PC-9 (cell line): ENCODE measurements at regions not wholly inside any gene's neighbourhood (a gene's known extent, or its start where the extent isn't known, plus 50 kb on each side); places are given as distances from the start of the nearest gene placed in this dataset.
A peak's percentile ranks its signal among the peaks of the same experiment; 100 is the strongest.

Experiments used
- BruUV-seq: library from RNA; stranded (reverse); fragments of 400-500 nt; replicated peaks from 2 replicates; lab custom pipeline; 2021; lab: Mats Ljungman, UMichigan
- CTCF ChIA-PET: fragments of 300-600 bp; sonication (Branson Sonifier 250); formaldehyde crosslinking; loops from one replicate; lab custom pipeline; 2022; ENCODE audit warnings: antibody characterized with exemption; lab: Charles Lee
- POLR2A ChIA-PET: fragments of 300-600 bp; sonication (Branson Sonifier 250); formaldehyde crosslinking; loops from one replicate; lab custom pipeline; 2022; ENCODE audit warnings: antibody characterized with exemption; ENCODE audit not compliant: unreplicated experiment; lab: Charles Lee
- DNase-seq, 2 experiments: peaks; one replicate each; pipeline versions ENCODE4 v3.0.0 to v3.0.0-alpha.2; 2015 to 2022; ENCODE audit warnings: mixed read lengths in 1 of 2
- H2AFZ ChIP-seq: fragments of 200-600 bp; sonication (generic); 2 replicates; pipeline ENCODE4 v1.8.1; 2017; ENCODE audit warnings: antibody characterized with exemption
- H3F3A ChIP-seq: fragments of 200-600 bp; sonication (generic); 2 replicates; pipeline ENCODE4 v1.8.1; 2017; ENCODE audit warnings: antibody characterized with exemption, mild to moderate bottlenecking, low read depth; ENCODE audit not compliant: insufficient read depth
- H3K27ac ChIP-seq: fragments of 200-600 bp; sonication (generic); 2 replicates; pipeline ENCODE4 v1.6.1; 2016; ENCODE audit warnings: mixed run types
- H3K27me3 ChIP-seq: fragments of 200-600 bp; sonication (generic); 2 replicates; pipeline ENCODE4 v1.6.1; 2016; ENCODE audit warnings: low read depth, mixed run types; ENCODE audit not compliant: insufficient read depth
- H3K36me3 ChIP-seq: fragments of 200-600 bp; sonication (generic); 2 replicates; pipeline ENCODE4 v1.6.1; 2016; ENCODE audit warnings: low read depth, mixed run types
- H3K4me1 ChIP-seq: fragments of 200-600 bp; sonication (generic); replicated peaks from 2 replicates; pipeline ENCODE4 v1.6.1; 2016; ENCODE audit warnings: mixed run types; ENCODE audit not compliant: insufficient read depth
- H3K4me2 ChIP-seq: fragments of 200-600 bp; sonication (generic); 2 replicates; pipeline ENCODE4 v1.6.1; 2017; ENCODE audit warnings: mixed run types
- H3K4me3 ChIP-seq: fragments of 200-600 bp; sonication (generic); 2 replicates; pipeline ENCODE4 v1.6.1; 2016; ENCODE audit warnings: mixed run types
- H3K79me2 ChIP-seq: fragments of 200-600 bp; sonication (generic); 2 replicates; pipeline ENCODE4 v1.6.1; 2017; ENCODE audit warnings: low read depth, mixed run types
- H3K9me2 ChIP-seq: fragments of 200-600 bp; sonication (generic); 2 replicates; pipeline ENCODE4 v1.8.1; 2017; ENCODE audit warnings: mild to moderate bottlenecking; ENCODE audit not compliant: insufficient read depth
- H3K9me3 ChIP-seq: fragments of 200-600 bp; sonication (generic); 2 replicates; pipeline ENCODE4 v1.8.1; 2016; ENCODE audit warnings: low read depth; ENCODE audit not compliant: insufficient read depth
- H4K20me1 ChIP-seq: fragments of 200-600 bp; sonication (generic); 2 replicates; pipeline ENCODE4 v1.8.1; 2017; ENCODE audit not compliant: insufficient read depth
- CTCF ChIP-seq: fragments of 200-600 bp; sonication (generic); conservative IDR thresholded peaks from 2 replicates; pipeline ENCODE4 v1.6.1; 2017; ENCODE audit warnings: mixed run types, antibody characterized with exemption, mild to moderate bottlenecking, moderate library complexity
- EZH2 ChIP-seq: fragments of 200-600 bp; sonication (generic); IDR thresholded peaks from 2 replicates; pipeline ENCODE4 v1.8.0; 2017; ENCODE audit warnings: antibody characterized with exemption, low read depth
- intact Hi-C: fragments of 100-400 bp; cut with micrococcal nuclease; formaldehyde crosslinking; loops from one replicate; pipeline ENCODE4 v1.10.0; 2022; ENCODE audit not compliant: unreplicated experiment

DNA sequence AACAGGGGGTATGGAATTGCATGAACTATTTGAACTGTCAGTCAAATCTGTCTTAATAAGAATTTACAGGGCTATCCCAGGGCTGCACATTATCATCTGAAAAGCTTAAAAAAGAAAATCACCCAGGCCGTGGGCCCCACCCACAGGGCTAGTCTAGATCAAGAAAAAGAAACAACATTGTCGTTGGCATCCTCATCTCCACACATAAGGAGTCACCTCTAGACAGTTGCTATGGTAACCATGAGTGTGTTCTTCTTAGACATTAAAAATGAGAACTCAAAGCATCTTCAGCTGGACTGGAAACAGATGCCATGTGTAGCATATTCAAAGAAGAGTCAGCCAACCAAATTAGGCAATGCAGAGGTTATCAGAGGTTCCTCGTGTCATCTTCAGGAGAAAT lies 72.3 kb upstream of the CPO start:
- H3K9me3 ChIP-seq = no peaks in the 10 kb centered on the region
- H3K4me3 ChIP-seq = no peak overlapping the region
- no peaks in the 10 kb centered on the region for H3K79me2 ChIP-seq
- no peak overlapping the region for H3K4me2 ChIP-seq
- TF ChIP-seq CTCF (no peak), EZH2 (no peak)
- BruUV-seq = no TSS peak
- no peaks in the 10 kb centered on the region for H3K36me3 ChIP-seq
- CTCF ChIA-PET = no interaction called here
- H3K4me1 ChIP-seq = peaks cover 30% of the 10 kb centered on the region
- POLR2A ChIA-PET = no interaction called here
- no peaks in the 10 kb centered on the region for H3K9me2 ChIP-seq
- H3K27me3 ChIP-seq = no peaks in the 10 kb centered on the region
- intact Hi-C loops = no loop called here
- H2AFZ ChIP-seq = no peak overlapping the region
- no peak for DNase-seq
- H4K20me1 ChIP-seq = no peaks in the 10 kb centered on the region
- H3F3A ChIP-seq = peaks cover 14% of the 10 kb centered on the region; the same call in 1 of the 2 replicates
- no peak overlapping the region for H3K27ac ChIP-seq

DNA sequence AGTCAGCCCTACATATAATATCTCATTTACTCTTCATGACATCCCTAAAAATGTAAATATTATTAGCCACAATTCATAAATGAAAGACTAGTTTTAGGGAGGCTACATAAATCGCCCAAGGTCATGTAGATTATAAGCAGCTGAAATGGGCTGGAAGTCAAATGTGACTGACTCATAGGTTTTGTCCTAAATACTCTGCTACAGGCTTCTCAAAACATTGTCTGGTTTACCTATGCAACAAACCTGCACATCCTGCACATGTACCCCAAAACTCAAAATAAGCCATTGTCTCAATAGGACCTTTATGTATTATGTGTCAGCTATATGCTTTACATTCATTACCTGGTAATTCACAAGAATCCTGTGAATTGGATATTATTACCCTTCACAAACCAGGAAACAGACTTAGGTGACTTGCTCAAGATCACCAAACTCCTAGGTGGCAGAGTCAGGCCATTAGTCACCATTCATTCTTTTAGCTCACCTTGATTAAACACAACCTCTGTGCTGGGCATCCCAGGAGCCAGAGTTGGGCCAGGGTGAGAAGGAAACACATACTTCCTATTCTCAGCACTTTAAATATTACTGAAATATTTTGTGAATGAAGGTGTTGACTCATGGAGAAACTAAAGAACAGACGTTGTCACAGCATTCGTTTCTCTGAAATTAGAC lies 69.4 kb upstream of the CPO start:
- Histone ChIP-seq H3K4me2 (peak overlapping the region; percentile 23), H3K9me2 (no peaks in the 10 kb centered on the region), H3K27me3 (no peaks in the 10 kb centered on the region), H3K4me1 (peaks cover 30% of the 10 kb centered on the region), H3K4me3 (no peak overlapping the region), H3K36me3 (no peaks in the 10 kb centered on the region), H3F3A (peaks cover 14% of the 10 kb centered on the region; the same call in 1 of the 2 replicates), H2AFZ (no peak overlapping the region), H3K9me3 (no peaks in the 10 kb centered on the region), H3K79me2 (no peaks in the 10 kb centered on the region), H4K20me1 (no peaks in the 10 kb centered on the region), H3K27ac (peak overlapping the region; percentile 88)
- CTCF ChIA-PET = no interaction called here
- intact Hi-C loops = no loop called here
- TF ChIP-seq EZH2 = no peak
- TF ChIP-seq CTCF = no peak
- BruUV-seq = no TSS peak
- peak; percentile 11 to 86 for DNase-seq
- POLR2A ChIA-PET = interaction anchor here (0.7 kb wide), 1 partner anchor 334 kb away, joined by 4 read pairs; no protein-coding TSS in a partner anchor

- no peaks in the 10 kb centered on the region for H3K36me3 ChIP-seq
- peaks cover 14% of the 10 kb centered on the region; the same call in 1 of the 2 replicates for H3F3A ChIP-seq
- POLR2A ChIA-PET = no interaction called here
- TF ChIP-seq CTCF (no peak), EZH2 (no peak)
- no peaks in the 10 kb centered on the region for H3K79me2 ChIP-seq
- no peak overlapping the region for H3K4me2 ChIP-seq
- no peak overlapping the region for H2AFZ ChIP-seq
- H3K4me3 ChIP-seq = no peak overlapping the region
- no peak overlapping the region for H3K27ac ChIP-seq
- H3K9me3 ChIP-seq = no peaks in the 10 kb centered on the region
- no peak for DNase-seq
- H3K4me1 ChIP-seq = peaks cover 35% of the 10 kb centered on the region
- no peaks in the 10 kb centered on the region for H3K9me2 ChIP-seq
- H4K20me1 ChIP-seq = no peaks in the 10 kb centered on the region
- H3K27me3 ChIP-seq = no peaks in the 10 kb centered on the region
- CTCF ChIA-PET = no interaction called here
- intact Hi-C loops = no loop called here
- no TSS peak for BruUV-seq
These were observed 65.9 kb upstream of the CPO start for GRCh38 chr2:206873423-206873822.
